ENCODE measurements at regions not wholly inside any gene's neighbourhood (a gene's known extent, or its start where the extent isn't known, plus 50 kb on each side); places are given as distances from the start of the nearest gene placed in this dataset.

GRCh38 chr6:120116343-120116742, 766.8 kb upstream of the MAN1A1 start:
- TF ChIP-seq CTCF (IDR thresholded peaks at IDR 0.05 in 8 of 11, conservative IDR thresholded peaks at IDR 0.05 in 3 of 11) (no peak), POLR2AphosphoS5 (IDR thresholded peaks at IDR 0.05) (no peak)

Measured in spleen (tissue), 7 donors.